SK-N-MC (cell line): ENCODE measurements at regions not wholly inside any gene's neighbourhood (a gene's known extent, or its start where the extent isn't known, plus 50 kb on each side); places are given as distances from the start of the nearest gene placed in this dataset.

Source experiments
- DNase-seq: peaks from one replicate; pipeline ENCODE4 v3.0.0-alpha.2; 2011; ENCODE audit warnings: low read depth, low spot score
- H3K27ac ChIP-seq: fragments of 200-600 bp; sonication (generic); 2 replicates; pipeline ENCODE4 v1.5.1; 2016; ENCODE audit warnings: mixed run types
- H3K36me3 ChIP-seq: fragments of 200-600 bp; sonication (generic); 2 replicates; pipeline ENCODE4 v1.6.1; 2017; ENCODE audit warnings: antibody characterized with exemption, low read length, mixed read lengths; ENCODE audit not compliant: insufficient read depth
- H3K4me3 ChIP-seq: fragments of 200-600 bp; sonication (generic); 2 replicates; pipeline ENCODE4 v1.5.1; 2016
- H3K9ac ChIP-seq: fragments of 200-600 bp; sonication (generic); 2 replicates; pipeline ENCODE4 v1.8.0; 2017; ENCODE audit warnings: mixed run types, mixed read lengths; ENCODE audit not compliant: insufficient read length
- H3K9me3 ChIP-seq: fragments of 200-600 bp; sonication (generic); 2 replicates; pipeline ENCODE4 v1.6.1; 2017; ENCODE audit warnings: low read depth, mild to moderate bottlenecking, antibody characterized with exemption, low read length, moderate library complexity, mixed read lengths
- EZH2 ChIP-seq: fragments of 200-600 bp; sonication (generic); IDR thresholded peaks from one replicate; pipeline ENCODE4 v1.6.1; 2017; ENCODE audit warnings: antibody characterized with exemption
- FOXP2 ChIP-seq: optimal IDR thresholded peaks from 2 replicates; pipeline ENCODE3; 2011; ENCODE audit warnings: mild to moderate bottlenecking, moderate library complexity; ENCODE audit not compliant: insufficient read depth; ENCODE audit errors: extremely low read length, control extremely low read depth
- POLR2AphosphoS5 ChIP-seq: IDR thresholded peaks from 2 replicates; pipeline ENCODE4 v1.6.1; 2012; ENCODE audit warnings: mild to moderate bottlenecking, low read depth, low read length, borderline replicate concordance

GRCh38 chr14:73764406-73765280 is 50.5 kb upstream of the PNMA1 start:
- H3K36me3 ChIP-seq: no peaks in the 10 kb centered on the region
- H3K4me3 ChIP-seq: no peak overlapping the region
- no peak for TF ChIP-seq FOXP2
- TF ChIP-seq EZH2: no peak
- TF ChIP-seq POLR2AphosphoS5: no peak
- no peak overlapping the region for H3K27ac ChIP-seq
- H3K9me3 ChIP-seq: no peaks in the 10 kb centered on the region
- H3K9ac ChIP-seq: no peak overlapping the region
- DNase-seq: no peak
